Activated gamma-delta T cell treated with Interleukin-2 at 50 U/mL for 16 hours (primary cell): ENCODE measurements at regions not wholly inside any gene's neighbourhood (a gene's known extent, or its start where the extent isn't known, plus 50 kb on each side); places are given as distances from the start of the nearest gene placed in this dataset.
"Not testable (repeated sequence)": the region's sequence is repeated elsewhere in the genome, so short reads cannot be mapped to it uniquely, and the experiment has no call there.

Experiments used
- DNase-seq: peaks from one replicate; pipeline ENCODE4 v3.0.0-alpha.2; 2020

- DNase-seq = no peak
Measured at GRCh38 chr6:99219788-99220187, 129.7 kb downstream of the FAXC start.

DNA sequence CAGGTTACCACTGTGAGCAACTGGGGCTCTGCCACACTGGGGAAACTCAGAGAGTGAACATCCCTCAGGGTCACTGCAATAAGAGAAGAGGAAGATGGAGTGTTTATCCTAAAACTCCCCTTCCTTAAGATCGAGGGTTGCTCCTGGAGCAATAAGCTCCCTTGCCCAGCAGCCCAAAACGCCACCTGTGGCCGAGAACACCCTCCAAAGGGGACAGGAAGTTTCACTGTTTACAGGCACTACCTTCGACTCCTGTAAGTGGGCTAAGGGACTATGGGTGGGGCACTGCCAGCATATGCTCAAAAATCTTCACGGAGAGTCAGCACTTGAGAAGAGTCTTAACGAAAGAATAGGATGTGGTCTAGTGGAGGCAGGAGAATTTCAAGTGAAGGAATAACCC is 132.5 kb downstream of the FAXC start:
- no peak for DNase-seq

- no peak for DNase-seq
Measured at GRCh38 chr6:99195986-99196655, 153.4 kb downstream of the FAXC start.

GRCh38 chr6:99192561-99192960 is 156.9 kb downstream of the FAXC start:
- no peak for DNase-seq

DNA sequence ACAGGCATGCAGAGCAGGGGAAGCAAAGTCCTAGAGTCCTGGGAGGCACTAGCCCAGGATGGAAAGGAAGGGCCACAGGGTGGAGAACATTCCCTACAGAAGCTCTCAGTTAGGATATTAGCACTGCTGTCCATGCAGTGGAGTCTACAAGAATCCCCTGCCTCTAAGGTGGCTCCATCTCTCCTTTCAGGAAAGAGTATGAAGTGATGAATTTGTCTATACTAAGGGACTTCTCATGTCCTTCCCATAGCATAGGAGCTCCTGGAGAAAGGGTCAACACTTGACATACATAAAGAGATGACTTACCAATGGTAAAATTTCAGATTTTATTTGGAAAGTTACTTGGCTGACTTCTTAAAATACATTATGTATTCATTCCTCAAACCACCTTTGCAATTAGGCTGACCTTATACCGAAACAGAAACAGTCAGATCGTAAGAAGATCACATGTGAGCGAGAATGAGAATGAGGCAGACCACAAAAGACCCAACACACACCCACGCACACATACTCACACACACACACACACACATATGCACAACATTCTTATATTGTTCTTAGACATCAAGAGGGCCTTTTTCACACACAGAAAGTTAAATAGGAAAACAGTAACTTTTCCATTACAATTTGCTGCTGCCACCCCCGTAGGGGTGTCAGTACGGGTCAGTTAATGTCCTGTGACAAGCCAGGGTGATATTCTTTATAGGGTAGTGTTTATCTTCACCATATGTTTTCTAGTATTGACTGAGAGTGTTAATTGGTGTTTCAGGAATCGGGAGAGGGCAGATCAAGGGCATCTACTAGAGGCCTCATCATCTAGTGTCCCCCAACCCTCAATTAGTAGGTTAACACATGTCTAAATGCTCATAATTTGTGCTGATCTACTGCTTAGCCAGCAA is 159.4 kb downstream of the FAXC start:
- DNase-seq = no peak

DNA sequence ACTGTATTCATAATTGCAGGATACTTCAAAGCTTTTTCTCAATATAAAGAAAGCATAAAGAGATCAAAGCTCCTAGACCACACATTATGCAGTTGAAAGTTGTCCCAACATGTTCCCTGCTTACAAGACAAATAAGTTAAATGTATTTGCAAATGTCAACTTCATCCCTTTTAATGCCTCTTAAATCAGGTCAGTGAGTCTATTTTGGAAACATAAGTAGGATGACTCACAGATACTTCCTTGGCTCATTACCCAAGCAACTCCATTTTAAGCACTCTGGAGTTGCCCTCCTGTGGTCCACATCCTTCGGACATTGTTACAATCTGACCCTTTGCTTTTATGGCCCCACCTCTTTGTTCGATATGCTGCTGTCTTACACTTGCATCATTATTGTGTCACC is 162.0 kb downstream of the FAXC start:
- DNase-seq = no peak

DNA sequence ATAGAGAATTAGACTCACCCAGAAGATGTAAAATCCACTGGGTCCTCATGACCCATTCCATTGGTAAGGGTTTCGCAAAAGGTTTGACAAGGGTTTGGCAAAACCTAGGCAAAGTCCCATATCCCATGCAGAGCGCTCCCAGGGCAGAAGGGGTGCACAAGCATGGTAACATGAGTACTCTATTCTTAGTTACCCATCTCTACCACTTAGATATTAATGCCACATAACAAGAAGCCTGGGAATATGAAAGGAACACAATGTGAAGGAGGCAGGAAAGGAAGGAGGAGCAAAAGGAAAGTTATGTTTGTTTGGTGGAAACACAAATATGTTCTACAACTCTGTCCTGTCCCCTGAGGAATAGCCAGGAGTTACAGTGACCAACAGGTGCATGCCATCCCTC is 163.1 kb downstream of the FAXC start:
- DNase-seq = no peak

DNA sequence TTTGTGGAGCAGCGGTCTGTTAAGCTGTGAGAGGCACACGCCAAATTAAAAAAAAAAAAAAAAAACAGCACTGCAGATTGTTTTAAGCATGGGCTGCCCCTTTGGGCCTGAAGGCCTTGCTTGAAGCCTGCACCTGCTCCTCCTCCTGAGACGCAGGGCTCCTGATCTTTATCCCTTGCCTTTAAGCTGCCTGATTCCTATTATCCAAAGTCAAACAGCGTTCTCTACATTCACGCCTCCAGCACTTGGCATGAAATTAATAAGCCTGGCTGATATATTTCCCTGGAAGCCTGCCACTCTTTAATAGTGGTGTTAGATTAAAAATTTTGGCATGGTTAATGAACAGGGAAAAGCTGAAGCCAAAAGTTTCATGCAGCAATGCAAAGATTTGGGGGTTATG is 163.9 kb downstream of the FAXC start:
- DNase-seq = no peak

GRCh38 chr6:99184696-99185095 is 164.8 kb downstream of the FAXC start:
- no peak for DNase-seq

GRCh38 chr6:99183066-99183465 is 166.4 kb downstream of the FAXC start:
- DNase-seq = no peak

- DNase-seq = no peak
Measured at GRCh38 chr6:99181174-99181573, 168.3 kb downstream of the FAXC start.

- DNase-seq = no peak
Measured at GRCh38 chr6:99178168-99178567, 171.3 kb downstream of the FAXC start.

DNA sequence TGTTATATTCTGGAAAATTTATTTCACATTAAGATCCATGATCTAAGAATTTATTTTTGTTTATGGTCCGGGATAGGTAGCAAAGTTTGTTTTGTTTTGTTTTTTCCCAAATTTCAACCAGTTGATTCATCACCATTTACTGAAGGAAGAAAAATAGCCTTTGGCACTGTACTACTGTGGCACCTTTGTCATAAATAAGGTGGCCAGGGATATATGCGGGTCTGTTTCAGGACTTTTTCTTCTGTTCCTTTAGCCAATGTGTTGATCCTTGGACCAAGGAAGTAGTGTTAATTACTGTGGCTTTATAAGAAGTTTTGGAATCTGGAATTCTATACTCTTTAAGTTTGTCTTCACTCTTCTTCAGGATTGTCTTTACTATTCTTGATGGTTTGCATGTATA is 171.7 kb downstream of the FAXC start:
- DNase-seq = no peak

- no peak for DNase-seq
Measured at GRCh38 chr6:99165838-99166237, 183.6 kb downstream of the FAXC start.

DNA sequence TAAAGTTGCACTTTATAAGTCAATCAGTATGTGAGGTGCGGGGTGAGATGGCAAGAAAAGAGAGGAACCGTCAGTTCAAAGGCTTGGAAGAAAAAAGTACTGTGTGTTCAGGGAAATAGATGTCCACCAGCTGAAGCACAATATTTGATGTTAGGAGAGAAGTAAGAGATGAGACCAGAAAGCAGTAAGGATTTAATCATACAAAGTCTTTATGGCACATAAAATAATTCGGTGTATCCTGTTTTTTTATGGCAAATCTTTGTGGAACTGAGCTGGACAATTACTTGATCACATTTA is 197.2 kb downstream of the FAXC start:
- no peak for DNase-seq

DNA sequence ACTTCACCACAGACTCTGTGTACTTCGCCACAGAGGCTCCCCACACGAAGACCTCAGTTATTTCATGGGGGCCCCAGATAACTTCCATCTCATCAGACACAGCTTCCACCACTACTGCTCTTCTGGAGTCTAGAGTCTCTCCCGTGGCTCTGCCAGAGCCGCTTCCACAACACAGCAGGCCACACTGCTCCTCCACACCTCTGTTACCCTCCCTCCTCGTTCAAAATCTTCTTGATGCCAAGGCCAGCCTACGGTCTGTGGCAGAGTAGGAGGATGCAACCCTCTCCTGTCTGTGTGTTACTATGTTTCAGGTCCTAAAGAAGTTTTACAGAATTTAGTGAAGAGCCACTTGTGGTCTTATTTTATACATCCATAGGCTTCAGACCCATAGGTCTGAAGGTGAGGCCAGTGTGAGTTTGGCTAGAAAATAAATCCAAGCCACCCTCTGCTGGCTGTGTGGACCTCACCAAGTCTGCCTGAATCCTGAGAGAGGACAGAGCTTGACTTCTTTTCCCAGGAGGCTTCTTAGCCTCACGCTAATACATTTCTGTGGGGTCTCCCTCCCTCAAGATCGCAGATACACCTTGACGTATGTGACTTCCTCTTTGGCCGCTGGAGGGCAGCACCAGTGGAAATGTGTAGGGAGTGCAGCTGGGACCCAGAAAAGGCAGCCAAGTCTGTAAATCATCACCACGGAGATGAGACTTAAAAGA is 197.7 kb downstream of the FAXC start:
- no peak for DNase-seq

- DNase-seq = no peak
Measured at GRCh38 chr6:99148761-99149160, 200.7 kb downstream of the FAXC start.

GRCh38 chr6:99148111-99148510 is 200.4 kb upstream of the FBXL4 start:
- DNase-seq = no peak

GRCh38 chr6:99147206-99147605 is 199.5 kb upstream of the FBXL4 start:
- no peak for DNase-seq

- no peak for DNase-seq
Measured at GRCh38 chr6:99146711-99147110, 199.0 kb upstream of the FBXL4 start.

GRCh38 chr6:99145738-99146137 is 198.0 kb upstream of the FBXL4 start:
- DNase-seq = no peak

- DNase-seq = no peak
Measured at GRCh38 chr6:99143108-99143861, 195.5 kb upstream of the FBXL4 start.

GRCh38 chr6:99141906-99142305 is 194.2 kb upstream of the FBXL4 start:
- DNase-seq = not testable (repeated sequence)
